H9 (cell line): ENCODE measurements at regions not wholly inside any gene's neighbourhood (a gene's known extent, or its start where the extent isn't known, plus 50 kb on each side); places are given as distances from the start of the nearest gene placed in this dataset.

ENCODE experiments used
- DNase-seq: peaks from one replicate; pipeline ENCODE4 v3.0.0-alpha.2; 2017
- H2AFZ ChIP-seq: one replicate; pipeline ENCODE4 v1.6.1; 2013; ENCODE audit warnings: mild to moderate bottlenecking, low read length, control low read depth, moderate library complexity
- H2AK5ac ChIP-seq: 2 replicates; pipeline ENCODE4 v1.6.1; 2013; ENCODE audit warnings: low read length, control low read depth, mixed read lengths; ENCODE audit not compliant: insufficient read length
- H2BK120ac ChIP-seq: one replicate; pipeline ENCODE4 v1.6.1; 2013; ENCODE audit warnings: low read depth, mild to moderate bottlenecking, low read length, control low read depth, inconsistent platforms; ENCODE audit not compliant: poor library complexity, severe bottlenecking
- H2BK12ac ChIP-seq: 2 replicates; pipeline ENCODE4 v1.6.1; 2013; ENCODE audit warnings: low read length, control low read depth, mixed read lengths, low read depth; ENCODE audit not compliant: insufficient read length
- H2BK15ac ChIP-seq: 2 replicates; pipeline ENCODE4 v1.6.1; 2013; ENCODE audit warnings: low read depth, low read length, control low read depth
- H2BK20ac ChIP-seq: one replicate; pipeline ENCODE4 v1.6.1; 2013; ENCODE audit warnings: low read depth, mild to moderate bottlenecking, low read length, control low read depth, inconsistent platforms; ENCODE audit not compliant: poor library complexity, severe bottlenecking
- H2BK5ac ChIP-seq: 2 replicates; pipeline ENCODE4 v1.6.1; 2013; ENCODE audit warnings: low read length, control low read depth, mixed read lengths; ENCODE audit not compliant: insufficient read length
- H3K14ac ChIP-seq: 2 replicates; pipeline ENCODE4 v1.6.1; 2013; ENCODE audit warnings: low read length, control low read depth; ENCODE audit not compliant: insufficient read depth
- H3K18ac ChIP-seq: 2 replicates; pipeline ENCODE4 v1.6.1; 2013; ENCODE audit warnings: low read depth, mild to moderate bottlenecking, mixed read lengths, low read length, control low read depth; ENCODE audit not compliant: insufficient read length
- H3K23ac ChIP-seq: 2 replicates; pipeline ENCODE4 v1.6.1; 2013; ENCODE audit warnings: low read length, control low read depth, mixed read lengths, low read depth; ENCODE audit not compliant: insufficient read length
- H3K23me2 ChIP-seq: 2 replicates; pipeline ENCODE4 v1.6.1; 2013; ENCODE audit warnings: low read depth, mild to moderate bottlenecking, mixed read lengths, low read length, control low read depth; ENCODE audit not compliant: insufficient read length, poor library complexity, severe bottlenecking
- H3K27ac ChIP-seq: 2 replicates; pipeline ENCODE4 v1.5.1; 2013; ENCODE audit warnings: low read length, control low read depth, mixed read lengths, low read depth; ENCODE audit not compliant: insufficient read length
- H3K27me3 ChIP-seq: 2 replicates; pipeline ENCODE4 v1.6.1; 2013; ENCODE audit warnings: low read length, control low read depth, inconsistent platforms; ENCODE audit not compliant: insufficient read depth
- H3K4ac ChIP-seq: 2 replicates; pipeline ENCODE4 v1.6.1; 2013; ENCODE audit warnings: low read depth, mild to moderate bottlenecking, control low read depth, inconsistent platforms, low read length, moderate library complexity
- H3K4me1 ChIP-seq: 2 replicates; pipeline ENCODE4 v1.6.1; 2013; ENCODE audit warnings: low read length, control low read depth, inconsistent platforms; ENCODE audit not compliant: insufficient read depth
- H3K4me2 ChIP-seq: 2 replicates; pipeline ENCODE4 v1.6.1; 2013; ENCODE audit warnings: low read length, control low read depth, mixed read lengths; ENCODE audit not compliant: insufficient read length, insufficient read depth
- H3K56ac ChIP-seq: 2 replicates; pipeline ENCODE4 v1.6.1; 2013; ENCODE audit warnings: low read depth, mild to moderate bottlenecking, mixed read lengths, low read length, control low read depth; ENCODE audit not compliant: insufficient read length
- H3K79me1 ChIP-seq: 2 replicates; pipeline ENCODE4 v1.6.1; 2013; ENCODE audit warnings: low read depth, mild to moderate bottlenecking, moderate library complexity, low read length, control low read depth, inconsistent platforms; ENCODE audit not compliant: insufficient read depth, poor library complexity, severe bottlenecking
- H3K79me2 ChIP-seq: 2 replicates; pipeline ENCODE4 v1.6.1; 2013; ENCODE audit warnings: low read length, control low read depth, inconsistent platforms; ENCODE audit not compliant: insufficient read depth
- H3K9ac ChIP-seq: 2 replicates; pipeline ENCODE4 v1.6.1; 2013; ENCODE audit warnings: low read length, control low read depth, mixed read lengths; ENCODE audit not compliant: insufficient read length; ENCODE audit errors: extremely low read depth
- H3K9me3 ChIP-seq: one replicate; pipeline ENCODE4 v1.6.1; 2013; ENCODE audit warnings: low read depth, low read length, inconsistent platforms; ENCODE audit not compliant: control insufficient read depth
- H3T11ph ChIP-seq: one replicate; pipeline ENCODE4 v1.6.1; 2013; ENCODE audit warnings: mild to moderate bottlenecking, low read length, control low read depth, inconsistent platforms
- H4K20me1 ChIP-seq: one replicate; pipeline ENCODE4 v1.6.1; 2013; ENCODE audit not compliant: control insufficient read depth, insufficient read length, insufficient read depth
- H4K5ac ChIP-seq: 2 replicates; pipeline ENCODE4 v1.6.1; 2013; ENCODE audit warnings: low read depth, mild to moderate bottlenecking, mixed read lengths, low read length, control low read depth; ENCODE audit not compliant: insufficient read length
- H4K8ac ChIP-seq: replicated peaks from 2 replicates; pipeline ENCODE4 v1.6.1; 2013; ENCODE audit warnings: low read length, control low read depth, mixed read lengths, low read depth; ENCODE audit not compliant: insufficient read length
- H4K91ac ChIP-seq: 2 replicates; pipeline ENCODE4 v1.6.1; 2013; ENCODE audit warnings: low read depth, mild to moderate bottlenecking, moderate library complexity, mixed read lengths, low read length, control low read depth; ENCODE audit not compliant: insufficient read length
- H3K27ac Mint-ChIP-seq, 3 experiments: 2 replicates in 2 of 3; 3 replicates in 1 of 3; pipeline ENCODE4 v1.8.0; 2020 to 2021; ENCODE audit warnings: mixed read lengths in 3 of 3, mild to moderate bottlenecking in 1 of 3, moderate library complexity in 1 of 3
- H3K27me3 Mint-ChIP-seq: 2 replicates; pipeline ENCODE4 v1.8.0; 2021; ENCODE audit warnings: low read depth, mild to moderate bottlenecking, moderate library complexity, mixed read lengths
- H3K36me3 Mint-ChIP-seq, 3 experiments: 2 replicates in 2 of 3; 3 replicates in 1 of 3; pipeline ENCODE4 v1.8.0; 2020 to 2021; ENCODE audit warnings: low read depth in 3 of 3, mixed read lengths in 3 of 3; ENCODE audit not compliant: insufficient read depth in 1 of 3
- H3K4me1 Mint-ChIP-seq, 2 experiments: 2 replicates each; pipeline ENCODE4 v1.8.0; 2020; ENCODE audit warnings: mixed read lengths in 2 of 2
- H3K4me3 Mint-ChIP-seq, 2 experiments: 2 replicates in 1 of 2; 3 replicates in 1 of 2; pipeline ENCODE4 v1.8.0; 2020 to 2021; ENCODE audit warnings: mild to moderate bottlenecking in 2 of 2, mixed read lengths in 2 of 2, moderate library complexity in 1 of 2
- H3K9me3 Mint-ChIP-seq, 2 experiments: 2 replicates in 1 of 2; 3 replicates in 1 of 2; pipeline ENCODE4 v1.8.0; 2020; ENCODE audit warnings: mild to moderate bottlenecking in 2 of 2, mixed read lengths in 2 of 2, moderate library complexity in 1 of 2
- CTCF ChIP-seq: fragments of 200-600 bp; sonication (generic); conservative IDR thresholded peaks from 3 replicates; pipeline ENCODE4 v1.8.0; 2021; ENCODE audit warnings: antibody characterized with exemption, mild to moderate bottlenecking
- WGBS: extraction: QIAGEN DNeasy Blood & Tissue Kit; methylation state at CpG from one replicate; pipeline ENCODE4 v1.1.7; 2013; ENCODE audit warnings: missing lambda C conversion rate, low lambda C conversion rate, mixed read lengths; ENCODE audit not compliant: insufficient read length; ENCODE audit errors: extremely low coverage; 5-methylcytosine and 5-hydroxymethylcytosine counted together

DNA sequence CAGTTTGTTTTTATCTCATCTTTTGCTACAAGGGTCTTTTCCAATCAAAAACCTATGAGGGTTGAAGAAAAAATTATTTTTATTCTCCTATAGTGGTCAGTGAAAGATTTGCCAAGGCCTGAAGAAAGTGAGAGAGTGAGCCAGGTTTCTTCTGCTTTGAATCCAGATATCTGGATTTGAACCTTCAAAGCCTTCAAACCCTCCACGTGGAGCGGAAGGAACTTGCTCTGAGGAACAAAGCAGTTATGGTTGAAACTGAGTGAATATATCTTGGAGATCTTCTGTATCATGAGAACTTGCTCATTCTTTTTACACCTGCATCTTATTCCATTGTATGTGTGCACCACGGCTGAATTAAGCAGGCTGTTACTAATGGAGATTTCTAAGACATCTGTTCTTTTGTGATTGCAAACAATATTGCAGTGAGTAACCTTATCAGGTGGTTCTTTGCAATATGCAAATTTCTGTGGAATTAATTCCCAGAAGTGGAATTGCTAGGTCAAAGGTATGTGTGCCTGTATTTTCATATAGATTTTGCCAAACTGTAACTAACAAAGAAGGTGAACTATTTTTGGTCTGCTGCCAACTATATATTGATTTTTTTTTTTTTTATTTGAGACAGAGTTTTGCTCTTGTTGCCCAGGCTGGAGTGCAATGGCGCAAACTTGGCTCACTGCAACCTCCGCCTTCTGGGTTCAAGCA, 147.9 kb downstream of the B3GNT2 start:
- Mint-ChIP-seq H3K9me3 (no peaks in the 10 kb centered on the region; a peak in 1 of 5 replicates), H3K36me3 (peaks cover 0 to 6% (median 0%) of the 10 kb centered on the region in 3 experiments; a peak in 1 of 7 replicates), H3K27me3 (no peaks in the 10 kb centered on the region; the same call in 1 of the 2 replicates), H3K4me3 (no peak overlapping the region), H3K4me1 (peaks cover 24 to 38% of the 10 kb centered on the region in 2 experiments), H3K27ac (no peak overlapping the region)
- Histone ChIP-seq H4K5ac (no peak overlapping the region), H2BK15ac (no peak overlapping the region), H2AFZ (no peak overlapping the region), H3K9ac (no peak overlapping the region), H3K23me2 (no peaks in the 10 kb centered on the region), H3K79me2 (no peaks in the 10 kb centered on the region), H3K4me1 (no peaks in the 10 kb centered on the region; the same call in 1 of the 2 replicates), H3K14ac (no peak overlapping the region), H3K4ac (no peak overlapping the region), H2BK120ac (no peak overlapping the region), H4K8ac (no peak overlapping the region), H3K23ac (no peak overlapping the region), H3K56ac (no peak overlapping the region), H2BK12ac (no peak overlapping the region), H3K4me2 (no peak overlapping the region), H2BK5ac (no peak overlapping the region), H2BK20ac (no peak overlapping the region), H4K91ac (no peak overlapping the region), H3K27me3 (no peaks in the 10 kb centered on the region), H3T11ph (no peak overlapping the region), H3K9me3 (no peaks in the 10 kb centered on the region), H3K27ac (no peak overlapping the region), H3K18ac (no peak overlapping the region), H3K79me1 (no peaks in the 10 kb centered on the region), H4K20me1 (no peaks in the 10 kb centered on the region), H2AK5ac (no peak overlapping the region)
- no CpG with 5 or more reads among the region's 5 CpGs for WGBS
- TF ChIP-seq CTCF: no peak
- DNase-seq: no peak
